Left ventricle myocardium inferior (tissue), 1 donor: ENCODE measurements at regions not wholly inside any gene's neighbourhood (a gene's known extent, or its start where the extent isn't known, plus 50 kb on each side); places are given as distances from the start of the nearest gene placed in this dataset.

Experiments
- DNase-seq: peaks from one replicate; pipeline ENCODE4 v3.0.0-alpha.2; 2020
- H3K27ac ChIP-seq: fragments of 200-600 bp; replicated peaks from 2 replicates; pipeline ENCODE4 v1.8.0; 2021
- H3K27me3 ChIP-seq: fragments of 200-600 bp; 2 replicates; pipeline ENCODE4 v1.8.0; 2021; ENCODE audit warnings: low read depth
- H3K36me3 ChIP-seq: fragments of 200-600 bp; 2 replicates; pipeline ENCODE4 v1.8.0; 2021
- H3K4me1 ChIP-seq: fragments of 200-600 bp; 2 replicates; pipeline ENCODE4 v1.8.0; 2021
- H3K4me3 ChIP-seq: fragments of 200-600 bp; 2 replicates; pipeline ENCODE4 v1.8.0; 2021; ENCODE audit warnings: mild to moderate bottlenecking, moderate library complexity
- H3K9me3 ChIP-seq: fragments of 200-600 bp; replicated peaks from 2 replicates; pipeline ENCODE4 v1.8.0; 2021
- CTCF ChIP-seq: fragments of 200-600 bp; IDR thresholded peaks from 2 replicates; pipeline ENCODE4 v1.8.0; 2021; ENCODE audit warnings: antibody characterized with exemption, mild to moderate bottlenecking, borderline replicate concordance
- intact Hi-C: fragments of 100-400 bp; cut with micrococcal nuclease; formaldehyde crosslinking; loops from one replicate; pipeline ENCODE4 v1.11.0; 2022
- donor health status: DM: no; HTN: yes; CAD: no; lungs with severe emphysema.

GRCh38 chr20:18977441-18977840 is 163.9 kb downstream of the SCP2D1 start:
- TF ChIP-seq CTCF, result no peak
- no peak for DNase-seq
- intact Hi-C loops, result no loop called here

GRCh38 chr20:18978311-18978710 is 164.7 kb downstream of the SCP2D1 start:
- Histone ChIP-seq H3K27me3 (no peaks in the 10 kb centered on the region), H3K27ac (no peak overlapping the region), H3K4me3 (no peak overlapping the region), H3K9me3 (no peaks in the 10 kb centered on the region), H3K4me1 (peaks cover 4% of the 10 kb centered on the region), H3K36me3 (no peaks in the 10 kb centered on the region)
- intact Hi-C loops, result no loop called here
- TF ChIP-seq CTCF, result no peak
- no peak for DNase-seq

More at GRCh38 chr20:18977441-18977840, 163.9 kb downstream of the SCP2D1 start:
- H3K4me1 ChIP-seq, result peaks cover 4% of the 10 kb centered on the region
- no peaks in the 10 kb centered on the region for H3K36me3 ChIP-seq
- H3K27ac ChIP-seq, result no peak overlapping the region
- no peaks in the 10 kb centered on the region for H3K27me3 ChIP-seq
- H3K4me3 ChIP-seq, result no peak overlapping the region
- no peaks in the 10 kb centered on the region for H3K9me3 ChIP-seq

DNA sequence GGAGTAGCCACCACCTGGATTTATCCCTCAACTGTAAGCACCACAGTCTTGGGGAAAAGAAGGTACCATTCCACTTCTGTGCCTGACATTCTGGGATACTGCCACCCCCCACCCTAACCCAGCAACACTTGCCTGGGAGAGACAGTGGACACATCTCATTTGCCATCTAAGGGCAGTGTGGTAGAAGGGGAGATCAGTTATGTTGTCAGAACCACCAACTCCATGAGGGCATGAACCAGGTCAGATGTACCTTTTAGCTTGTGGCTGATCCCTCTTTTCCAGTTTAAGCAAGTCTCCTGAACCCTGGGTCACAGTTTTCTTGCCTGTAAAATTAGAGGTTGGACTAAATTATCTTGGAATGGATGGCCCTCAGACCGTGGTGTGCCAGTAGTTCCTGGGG is 165.5 kb downstream of the SCP2D1 start:
- intact Hi-C loops, result no loop called here
- H3K27me3 ChIP-seq, result no peaks in the 10 kb centered on the region
- no peaks in the 10 kb centered on the region for H3K9me3 ChIP-seq
- H3K27ac ChIP-seq, result no peak overlapping the region
- no peaks in the 10 kb centered on the region for H3K36me3 ChIP-seq
- no peak overlapping the region for H3K4me3 ChIP-seq
- no peak for DNase-seq
- no peaks in the 10 kb centered on the region for H3K4me1 ChIP-seq
- TF ChIP-seq CTCF, result no peak

DNA sequence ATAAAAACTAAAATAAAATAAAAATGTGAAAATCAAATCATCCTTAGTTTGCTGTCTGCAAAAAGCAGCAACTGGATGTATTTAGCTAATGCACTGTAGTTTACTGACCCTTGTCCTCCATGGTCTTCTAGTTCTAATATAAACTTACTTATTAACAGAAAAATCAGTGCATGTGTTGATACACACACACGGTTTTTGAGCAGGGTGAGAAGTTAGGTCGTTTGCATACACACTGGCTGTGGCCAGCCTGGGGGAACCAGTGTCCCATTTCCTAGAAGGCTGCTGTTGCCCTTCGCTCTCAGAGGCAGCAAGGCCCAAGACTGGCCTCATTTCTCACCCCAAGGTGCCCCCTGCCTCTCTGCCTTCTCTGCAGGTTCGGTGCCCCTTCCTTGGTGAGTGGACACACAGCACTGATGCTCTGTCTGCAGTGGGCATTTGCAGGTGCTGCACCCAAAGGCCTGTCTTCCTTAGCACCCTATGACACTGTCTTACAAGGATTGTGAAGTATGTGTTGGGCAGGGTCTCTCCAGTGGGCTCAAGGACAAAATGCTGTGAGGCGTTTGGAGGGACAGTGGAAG is 168.5 kb downstream of the SCP2D1 start:
- no peaks in the 10 kb centered on the region for H3K27me3 ChIP-seq
- H3K36me3 ChIP-seq, result no peaks in the 10 kb centered on the region
- no peak for DNase-seq
- H3K4me1 ChIP-seq, result no peaks in the 10 kb centered on the region
- intact Hi-C loops, result no loop called here
- H3K9me3 ChIP-seq, result no peaks in the 10 kb centered on the region
- no peak overlapping the region for H3K27ac ChIP-seq
- TF ChIP-seq CTCF, result no peak
- H3K4me3 ChIP-seq, result no peak overlapping the region

DNA sequence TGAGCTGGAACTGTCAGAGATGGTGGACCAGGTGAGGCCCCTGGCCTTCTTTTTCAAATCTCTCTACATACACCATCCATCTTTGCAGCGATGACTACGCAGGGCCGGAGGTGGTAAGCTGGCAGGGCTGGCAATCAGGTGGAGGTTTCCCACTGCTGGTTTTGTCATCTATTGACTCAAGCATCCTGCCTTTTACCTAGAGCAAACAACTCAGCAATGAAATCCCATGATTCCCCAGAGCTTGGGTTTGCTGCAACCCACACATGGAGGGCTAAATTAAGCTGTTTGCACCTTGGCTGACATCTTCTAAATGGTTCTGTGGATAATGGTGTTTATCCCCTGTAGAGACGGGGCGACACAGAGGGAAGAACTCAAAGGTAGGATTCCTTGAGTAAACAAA is 170.2 kb downstream of the SCP2D1 start:
- no peaks in the 10 kb centered on the region for H3K4me1 ChIP-seq
- H3K27ac ChIP-seq, result no peak overlapping the region
- H3K4me3 ChIP-seq, result no peak overlapping the region
- DNase-seq, result no peak
- no peaks in the 10 kb centered on the region for H3K9me3 ChIP-seq
- intact Hi-C loops, result no loop called here
- no peaks in the 10 kb centered on the region for H3K36me3 ChIP-seq
- H3K27me3 ChIP-seq, result no peaks in the 10 kb centered on the region
- TF ChIP-seq CTCF, result no peak
